K562 (cell line): ENCODE measurements at regions not wholly inside any gene's neighbourhood (a gene's known extent, or its start where the extent isn't known, plus 50 kb on each side); places are given as distances from the start of the nearest gene placed in this dataset.

Experiments
- ATAC-seq: fragments of 200-7000 bp; cut with Tn5 transposase; 3 replicates; pipeline ENCODE4 v1.9.1; 2020; ENCODE audit warnings: moderate library complexity
- BruUV-seq: library from RNA; stranded (reverse); fragments of 400-500 nt; replicated peaks from 2 replicates; lab custom pipeline; 2021; lab: Mats Ljungman, UMichigan
- CTCF ChIA-PET: fragments of 300-600 bp; formaldehyde crosslinking; extraction: SDS; loops from one replicate; lab custom pipeline; 2021; ENCODE audit warnings: low intra/inter-chr PET ratio; lab: Yijun Ruan, JAX
- POLR2A ChIA-PET: fragments of 300-600, 350-650 bp; sonication (Branson Sonifier 250); formaldehyde crosslinking; extraction: SDS; loops from one replicate; lab custom pipeline; 2021; ENCODE audit warnings: antibody characterized with exemption, inconsistent platforms; lab: Yijun Ruan, JAX
- DNase-seq, 4 experiments: peaks; one replicate each; pipeline versions ENCODE4 v3.0.0 to v3.0.0-alpha.2; 2011 to 2018; ENCODE audit warnings: low spot score in 3 of 4, mixed read lengths in 3 of 4; ENCODE audit errors: extremely low read depth in 1 of 4
- FAIRE-seq: peaks from 2 replicates; lab custom pipeline; 2011; peaks lifted over from hg19 to GRCh38; lab: Jason Lieb, UNC
- H2AFZ ChIP-seq: 2 replicates; pipeline ENCODE4 v1.6.0; 2011; ENCODE audit warnings: low read depth, low read length, control low read depth, inconsistent platforms
- H3K27ac ChIP-seq: fragments of 200-600 bp; 3 replicates; pipeline ENCODE4 v1.8.0; 2011; ENCODE audit warnings: low read depth, mild to moderate bottlenecking, control low read depth, inconsistent platforms, low read length, moderate library complexity, mixed read lengths; ENCODE audit errors: extremely low read depth
- H3K27me3 ChIP-seq, 2 experiments: fragments of 300-600 bp in 1 of 2; 2 replicates in 1 of 2; 3 replicates in 1 of 2; pipeline versions ENCODE4 v1.6.0 to v1.8.0; 2011; ENCODE audit warnings: inconsistent platforms in 2 of 2, low read length in 2 of 2, mild to moderate bottlenecking in 1 of 2, mixed read lengths in 1 of 2, moderate library complexity in 1 of 2; ENCODE audit not compliant: control insufficient read depth in 2 of 2, insufficient read depth in 2 of 2
- H3K36me3 ChIP-seq: fragments of 300-600 bp; 3 replicates; pipeline ENCODE4 v1.8.0; 2011; ENCODE audit warnings: mild to moderate bottlenecking, low read length, inconsistent platforms; ENCODE audit not compliant: control insufficient read depth, insufficient read depth
- H3K4me1 ChIP-seq, 2 experiments: fragments of 200-600 bp in 1 of 2; replicated peaks in 1 of 2; 2 replicates in 1 of 2; 3 replicates in 1 of 2; pipeline versions ENCODE4 v1.5.1 to v1.8.0; 2011; ENCODE audit warnings: inconsistent platforms in 2 of 2, low read length in 2 of 2, mild to moderate bottlenecking in 1 of 2, mixed read lengths in 1 of 2, moderate library complexity in 1 of 2; ENCODE audit not compliant: control insufficient read depth in 2 of 2, insufficient read depth in 2 of 2
- H3K4me2 ChIP-seq: 2 replicates; pipeline ENCODE4 v1.6.1; 2011; ENCODE audit warnings: low read length, control low read depth, inconsistent platforms, mixed read lengths; ENCODE audit not compliant: insufficient read depth
- H3K4me3 ChIP-seq: fragments of 200-600 bp; sonication (generic), shearing (Covaris generic); 2 replicates; pipeline ENCODE4 v1.5.1; 2016; ENCODE audit warnings: control low read depth, inconsistent platforms
- H3K79me2 ChIP-seq: fragments of 200-600 bp; 3 replicates; pipeline ENCODE4 v1.8.0; 2011; ENCODE audit warnings: low read length, inconsistent platforms; ENCODE audit not compliant: control insufficient read depth, insufficient read depth
- H3K9ac ChIP-seq, 2 experiments: 2 replicates each; pipeline versions ENCODE4 v1.6.0 to v1.6.1; 2011; ENCODE audit warnings: low read depth in 2 of 2, low read length in 2 of 2, control low read depth in 1 of 2, inconsistent platforms in 1 of 2, mild to moderate bottlenecking in 1 of 2, mixed read lengths in 1 of 2; ENCODE audit not compliant: insufficient read depth in 1 of 2
- H3K9me1 ChIP-seq: one replicate; pipeline ENCODE4 v1.6.0; 2011; ENCODE audit warnings: inconsistent platforms, mild to moderate bottlenecking, low read length, moderate library complexity; ENCODE audit not compliant: control insufficient read depth, insufficient read depth
- H3K9me3 ChIP-seq: replicated peaks from 2 replicates; pipeline ENCODE4 v1.5.1; 2011; ENCODE audit warnings: low read depth, low read length, inconsistent platforms; ENCODE audit not compliant: control insufficient read depth, insufficient read depth
- H4K20me1 ChIP-seq: replicated peaks from 2 replicates; pipeline ENCODE4 v1.6.1; 2011; ENCODE audit warnings: low read length, inconsistent platforms, mixed read lengths; ENCODE audit not compliant: control insufficient read depth, insufficient read depth
- FOXJ2 ChIP-seq: fragments of 200-800 bp; sonication (Bioruptor generic); IDR thresholded peaks from 2 replicates; pipeline ENCODE4 v1.6.1; 2016; ENCODE audit warnings: missing genetic modification characterization, missing compliant biosample characterization
- FOXK1 ChIP-seq: sonication (generic); formaldehyde crosslinking; IDR thresholded peaks from 2 replicates; pipeline ENCODE4 v1.8.0; 2022; ENCODE audit warnings: missing genetic modification reagents, mild to moderate bottlenecking, borderline replicate concordance
- MCM7 ChIP-seq, 2 experiments: fragments of 450-650 bp; IDR thresholded peaks; 2 replicates each; pipeline ENCODE4 v1.6.1; 2016 to 2018
- MYNN ChIP-seq, 2 experiments: sonication (generic); formaldehyde crosslinking in 1 of 2; IDR thresholded peaks; 2 replicates each; pipeline versions ENCODE4 v1.5.0 to v1.6.1; 2016 to 2020; ENCODE audit warnings: antibody characterized with exemption in 1 of 2, missing genetic modification reagents in 1 of 2
- PYGO2 ChIP-seq: fragments of 450-650 bp; IDR thresholded peaks from 2 replicates; pipeline ENCODE4 v1.6.1; 2016; ENCODE audit warnings: mild to moderate bottlenecking, missing genetic modification characterization, moderate library complexity, missing compliant biosample characterization
- TCF3 ChIP-seq: sonication (generic); formaldehyde crosslinking; IDR thresholded peaks from 2 replicates; pipeline ENCODE4 v1.4.0; 2020; ENCODE audit warnings: mild to moderate bottlenecking, missing genetic modification reagents
- XRCC5 ChIP-seq: fragments of 200-400 bp; formaldehyde crosslinking; IDR thresholded peaks from 2 replicates; pipeline ENCODE4 v1.6.1; 2017; ENCODE audit warnings: low read depth, mild to moderate bottlenecking, low read length
- YBX1 ChIP-seq: fragments of 450-650 bp; IDR thresholded peaks from 2 replicates; pipeline ENCODE4 v1.7.1; 2016; ENCODE audit warnings: mild to moderate bottlenecking
- ZNF41 ChIP-seq: fragments of 250-450 bp; sonication (Bioruptor Pico); conservative IDR thresholded peaks from 2 replicates; pipeline ENCODE4 v1.4.0; 2020; ENCODE audit warnings: mild to moderate bottlenecking
- ZNF778 ChIP-seq: fragments of 450-650 bp; formaldehyde crosslinking; IDR thresholded peaks from 2 replicates; pipeline ENCODE4 v1.4.0; 2020; ENCODE audit warnings: mild to moderate bottlenecking, moderate library complexity
- ZNF830 ChIP-seq: fragments of 250-450 bp; sonication (Bioruptor Pico); IDR thresholded peaks from 2 replicates; pipeline ENCODE4 v1.5.0; 2021; ENCODE audit warnings: mild to moderate bottlenecking
- WGBS: fragments of 100-300 bp; shearing (Covaris generic); methylation state at CpG from one replicate; pipeline ENCODE4 v1.1.6; 2016; ENCODE audit warnings: low coverage, mixed read lengths; ENCODE audit not compliant: insufficient coverage; ENCODE audit errors: missing lambda C conversion rate; 5-methylcytosine and 5-hydroxymethylcytosine counted together
- in situ Hi-C: fragments of 300-500 bp; cut with MboI; formaldehyde crosslinking; loops from 4 replicates; pipeline ENCODE4 v1.15.0; 2018; ENCODE audit warnings: inconsistent platforms, mixed read lengths
- intact Hi-C: fragments of 100-400 bp; cut with micrococcal nuclease; formaldehyde crosslinking; loops from 2 replicates; pipeline ENCODE4 v1.14.2; 2022

- FAIRE-seq (peak; percentile 35), DNase-seq (no peak), ATAC-seq (peak; percentile 35; the same call in 1 of the 3 replicates)
- no peak for TF ChIP-seq ZNF41 (CRISPR knock-in tag)
- no peak for TF ChIP-seq XRCC5
- no peak for TF ChIP-seq TCF3
- no peak for TF ChIP-seq ZNF830
- TF ChIP-seq MCM7 (IDR thresholded peaks at IDR 0.05) = no peak
- no peak for TF ChIP-seq ZNF778 (CRISPR knock-in tag)
- no peak for TF ChIP-seq YBX1
- no peak for TF ChIP-seq MYNN (IDR thresholded peaks at IDR 0.05)
- no peak for TF ChIP-seq MYNN (CRISPR knock-in tag; IDR thresholded peaks at IDR 0.05)
- no peak for TF ChIP-seq FOXK1 (CRISPR knock-in tag)
- no peak for TF ChIP-seq PYGO2
- TF ChIP-seq FOXJ2 (tag) = no peak
- H3K27ac ChIP-seq = no peak overlapping the region
- H3K9me3 ChIP-seq = no peaks in the 10 kb centered on the region
- H3K27me3 ChIP-seq = no peaks in the 10 kb centered on the region
- H3K79me2 ChIP-seq = no peaks in the 10 kb centered on the region
- no peaks in the 10 kb centered on the region for H3K36me3 ChIP-seq
- in situ Hi-C loops (no loop called here), intact Hi-C loops (no loop called here)
- H3K9ac ChIP-seq = no peak overlapping the region
- BruUV-seq = no TSS peak
- 10% methylated on average over 2 of the region's 2 CpGs for WGBS
- peaks cover 4 to 11% of the 10 kb centered on the region in 2 experiments; a peak in 4 of 5 replicates for H3K4me1 ChIP-seq
- H3K9me1 ChIP-seq = no peaks in the 10 kb centered on the region
- POLR2A ChIA-PET = interaction anchor here (0.6 to 1.0 kb wide), 2 partner anchors 19 to 26 kb away, joined by 3 to 5 read pairs; no protein-coding TSS in a partner anchor
- no peak overlapping the region for H3K4me3 ChIP-seq
- no peak overlapping the region for H3K4me2 ChIP-seq
- H4K20me1 ChIP-seq = no peaks in the 10 kb centered on the region
- CTCF ChIA-PET = no interaction called here
- H2AFZ ChIP-seq = no peak overlapping the region
Observed at GRCh38 chr1:113275691-113276090, 114.6 kb upstream of the MAGI3 start.
